ENCODE measurements at regions not wholly inside any gene's neighbourhood (a gene's known extent, or its start where the extent isn't known, plus 50 kb on each side); places are given as distances from the start of the nearest gene placed in this dataset.

GRCh38 chr1:99146129-99146848 lies 118.0 kb upstream of the PLPPR4 start:
- no peak for DNase-seq (ENCODE audit: low read depth)
- H3K4me3 ChIP-seq (ENCODE audit: control insufficient read depth, low read depth, low read length), result no peak overlapping the region
- TF ChIP-seq CTCF (conservative IDR thresholded peaks at IDR 0.05; ENCODE audit: control insufficient read depth, insufficient read depth, low read depth, low read length), result no peak

GRCh38 chr1:99149952-99150351 lies 114.3 kb upstream of the PLPPR4 start:
- no peak for TF ChIP-seq CTCF (conservative IDR thresholded peaks at IDR 0.05; ENCODE audit: control insufficient read depth, insufficient read depth, low read depth, low read length)
- H3K4me3 ChIP-seq (ENCODE audit: control insufficient read depth, low read depth, low read length), result no peak overlapping the region
- DNase-seq (ENCODE audit: low read depth), result no peak

- no peak overlapping the region for H3K4me3 ChIP-seq (ENCODE audit: control insufficient read depth, low read depth, low read length)
- no peak for TF ChIP-seq CTCF (conservative IDR thresholded peaks at IDR 0.05; ENCODE audit: control insufficient read depth, insufficient read depth, low read depth, low read length)
- no peak for DNase-seq (ENCODE audit: low read depth)
These were observed 112.2 kb upstream of the PLPPR4 start for GRCh38 chr1:99152132-99152531.

GRCh38 chr1:99163671-99164070 lies 100.6 kb upstream of the PLPPR4 start:
- no peak overlapping the region for H3K4me3 ChIP-seq (ENCODE audit: control insufficient read depth, low read depth, low read length)
- DNase-seq (ENCODE audit: low read depth), result no peak
- TF ChIP-seq CTCF (conservative IDR thresholded peaks at IDR 0.05; ENCODE audit: control insufficient read depth, insufficient read depth, low read depth, low read length), result no peak

GRCh38 chr1:99170516-99170915 lies 93.8 kb upstream of the PLPPR4 start:
- no peak for TF ChIP-seq CTCF (conservative IDR thresholded peaks at IDR 0.05; ENCODE audit: control insufficient read depth, insufficient read depth, low read depth, low read length)
- H3K4me3 ChIP-seq (ENCODE audit: control insufficient read depth, low read depth, low read length), result no peak overlapping the region
- DNase-seq (ENCODE audit: low read depth), result peak; percentile 42

GRCh38 chr1:99171184-99171813 lies 93.0 kb upstream of the PLPPR4 start:
- no peak for DNase-seq (ENCODE audit: low read depth)
- TF ChIP-seq CTCF (conservative IDR thresholded peaks at IDR 0.05; ENCODE audit: control insufficient read depth, insufficient read depth, low read depth, low read length), result no peak
- no peak overlapping the region for H3K4me3 ChIP-seq (ENCODE audit: control insufficient read depth, low read depth, low read length)
